ENCODE measurements at regions not wholly inside any gene's neighbourhood (a gene's known extent, or its start where the extent isn't known, plus 50 kb on each side); places are given as distances from the start of the nearest gene placed in this dataset.

DNA sequence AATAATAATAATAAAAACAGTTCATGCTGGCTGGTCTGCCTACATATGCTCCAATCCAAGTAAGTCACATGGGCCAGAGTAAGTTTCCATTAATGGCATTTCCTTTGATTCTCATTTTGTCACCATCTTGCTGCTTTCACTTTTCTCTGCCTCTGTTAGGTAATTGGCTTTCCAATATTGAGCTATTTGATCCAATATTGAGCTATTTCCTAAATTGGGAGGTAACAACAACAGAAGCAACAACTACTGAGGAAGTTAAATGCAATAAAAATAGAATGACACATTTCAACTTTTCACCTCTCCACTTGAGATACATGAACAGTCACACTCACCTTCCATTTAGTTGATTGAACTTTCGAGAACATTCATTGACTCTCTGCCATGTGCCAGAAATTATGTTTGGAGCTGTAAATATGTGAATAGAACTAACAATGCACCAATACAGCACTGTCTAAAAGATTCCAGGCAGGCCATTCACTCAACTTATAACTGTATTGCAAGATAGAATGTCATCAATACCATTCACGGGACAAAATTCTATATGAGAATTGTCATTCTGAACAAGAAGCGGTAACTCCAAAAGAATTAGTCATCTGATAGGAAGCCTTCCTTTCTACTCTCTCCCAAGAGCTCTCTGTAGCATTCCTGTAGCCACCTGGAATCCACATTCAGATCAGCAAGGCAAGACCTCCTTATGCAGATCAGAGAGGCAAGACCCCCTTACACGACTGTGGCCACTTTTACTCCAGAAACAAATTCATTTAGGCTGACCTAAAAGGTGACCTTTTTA lies 136.4 kb downstream of the PHLDA1 start:
- TF ChIP-seq, protein P1, sequence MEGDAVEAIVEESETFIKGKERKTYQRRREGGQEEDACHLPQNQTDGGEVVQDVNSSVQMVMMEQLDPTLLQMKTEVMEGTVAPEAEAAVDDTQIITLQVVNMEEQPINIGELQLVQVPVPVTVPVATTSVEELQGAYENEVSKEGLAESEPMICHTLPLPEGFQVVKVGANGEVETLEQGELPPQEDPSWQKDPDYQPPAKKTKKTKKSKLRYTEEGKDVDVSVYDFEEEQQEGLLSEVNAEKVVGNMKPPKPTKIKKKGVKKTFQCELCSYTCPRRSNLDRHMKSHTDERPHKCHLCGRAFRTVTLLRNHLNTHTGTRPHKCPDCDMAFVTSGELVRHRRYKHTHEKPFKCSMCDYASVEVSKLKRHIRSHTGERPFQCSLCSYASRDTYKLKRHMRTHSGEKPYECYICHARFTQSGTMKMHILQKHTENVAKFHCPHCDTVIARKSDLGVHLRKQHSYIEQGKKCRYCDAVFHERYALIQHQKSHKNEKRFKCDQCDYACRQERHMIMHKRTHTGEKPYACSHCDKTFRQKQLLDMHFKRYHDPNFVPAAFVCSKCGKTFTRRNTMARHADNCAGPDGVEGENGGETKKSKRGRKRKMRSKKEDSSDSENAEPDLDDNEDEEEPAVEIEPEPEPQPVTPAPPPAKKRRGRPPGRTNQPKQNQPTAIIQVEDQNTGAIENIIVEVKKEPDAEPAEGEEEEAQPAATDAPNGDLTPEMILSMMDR (IDR thresholded peaks at IDR 0.05 in 8 of 11, conservative IDR thresholded peaks at IDR 0.05 in 3 of 11) = no peak
- TF ChIP-seq POLR2A (IDR thresholded peaks at IDR 0.05) = no peak

Data from spleen (tissue), 7 donors.